NCI-H510A treated with DMSO at 0.1 percent for 48 hours (cell line): ENCODE measurements at regions not wholly inside any gene's neighbourhood (a gene's known extent, or its start where the extent isn't known, plus 50 kb on each side); places are given as distances from the start of the nearest gene placed in this dataset.
"Not testable (repeated sequence)": the region's sequence is repeated elsewhere in the genome, so short reads cannot be mapped to it uniquely, and the experiment has no call there.

ENCODE experiments used
- DNase-seq: peaks from one replicate; lab custom pipeline; 2025; lab: John Stamatoyannopoulos, UW

DNA sequence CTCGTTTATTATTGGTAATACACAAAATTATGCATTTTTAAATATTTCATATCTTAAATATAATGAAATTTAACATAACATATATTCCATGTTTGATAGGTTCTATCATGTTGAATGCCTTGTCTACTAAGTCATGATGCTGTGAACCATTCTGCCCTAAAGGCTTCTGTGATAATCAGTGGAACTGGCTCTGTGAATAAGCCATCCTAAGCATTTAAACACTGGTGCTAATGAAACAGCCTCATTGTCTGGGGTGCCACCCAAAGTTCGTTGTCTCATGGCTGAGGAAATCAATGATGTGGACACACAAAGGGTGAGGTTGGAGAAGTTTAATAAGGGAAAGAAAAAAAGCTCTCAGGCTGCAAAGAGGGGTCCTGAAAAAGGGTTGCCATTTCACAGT, 264.7 kb upstream of the ZRANB2 start:
- DNase-seq = no peak

- no peak for DNase-seq
Measured at GRCh38 chr1:71343686-71344416, 263.0 kb upstream of the ZRANB2 start.

GRCh38 chr1:71339238-71339637, 258.4 kb upstream of the ZRANB2 start:
- DNase-seq = no peak

GRCh38 chr1:71330991-71331390, 250.2 kb upstream of the ZRANB2 start:
- DNase-seq = no peak

DNA sequence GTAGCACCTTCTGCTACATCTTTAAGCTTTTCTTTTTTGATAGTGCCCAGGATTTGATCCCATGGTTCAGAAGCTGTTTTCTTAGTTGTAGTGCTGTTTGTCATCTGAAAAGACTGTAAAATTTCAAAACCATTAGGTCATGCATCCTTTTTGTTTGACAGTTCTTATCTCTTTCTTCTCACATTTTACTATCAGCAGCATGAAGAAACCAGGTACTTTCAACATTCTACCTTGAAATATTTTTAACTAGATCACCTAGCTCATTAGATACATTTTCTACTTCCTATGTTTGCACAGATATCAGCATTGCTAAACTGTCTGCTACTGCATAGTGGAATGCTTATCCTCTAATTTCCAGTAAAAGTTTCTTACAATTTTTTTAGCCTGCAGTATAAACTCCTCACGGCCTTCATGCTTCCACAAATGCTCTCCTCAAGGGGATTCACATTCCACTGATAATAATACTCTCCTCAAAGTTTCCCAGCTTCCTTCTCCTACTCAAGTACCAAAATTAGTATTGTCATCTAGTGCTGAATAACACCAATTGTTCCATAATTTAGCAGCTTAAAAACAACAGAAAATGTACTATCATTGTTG, 243.9 kb upstream of the ZRANB2 start:
- DNase-seq = no peak

DNA sequence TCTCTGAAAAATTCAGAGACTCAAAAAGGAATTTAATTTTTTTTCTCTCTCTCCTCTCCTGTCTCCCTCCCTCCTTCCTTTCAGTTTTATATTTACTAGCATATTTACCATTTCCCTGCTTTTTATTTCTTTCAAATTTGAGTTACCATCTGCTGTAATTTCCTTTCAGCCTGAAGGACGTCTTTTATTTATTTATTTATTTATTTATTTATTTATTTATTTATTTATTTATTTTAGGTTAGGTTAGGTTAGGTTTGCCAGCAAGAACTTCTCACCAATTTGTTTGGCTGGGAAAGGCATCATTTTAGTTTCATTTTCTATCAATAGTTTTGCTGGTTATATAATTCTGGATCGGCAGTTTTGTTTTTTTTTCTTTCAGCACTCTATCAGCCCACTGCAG, 231.7 kb upstream of the ZRANB2 start:
- DNase-seq = no peak

DNA sequence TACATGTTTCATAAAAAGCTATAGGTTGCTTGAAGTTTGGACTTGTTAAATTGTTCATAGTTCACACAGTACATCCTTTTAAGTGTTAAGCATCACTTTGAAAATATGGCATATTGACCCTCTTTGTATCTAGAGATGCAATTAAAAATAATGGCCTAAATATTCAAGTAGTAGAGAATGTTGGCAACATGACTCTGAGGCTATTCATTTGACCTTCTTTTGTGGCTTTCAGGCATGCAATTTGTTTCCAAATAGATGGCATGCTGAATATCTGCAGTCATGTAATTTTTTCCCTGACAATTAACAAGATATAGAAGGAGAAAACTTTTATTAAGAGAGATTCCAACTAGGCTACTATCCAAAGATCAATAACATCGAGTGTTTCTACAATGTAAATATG, 230.5 kb upstream of the ZRANB2 start:
- no peak for DNase-seq

DNA sequence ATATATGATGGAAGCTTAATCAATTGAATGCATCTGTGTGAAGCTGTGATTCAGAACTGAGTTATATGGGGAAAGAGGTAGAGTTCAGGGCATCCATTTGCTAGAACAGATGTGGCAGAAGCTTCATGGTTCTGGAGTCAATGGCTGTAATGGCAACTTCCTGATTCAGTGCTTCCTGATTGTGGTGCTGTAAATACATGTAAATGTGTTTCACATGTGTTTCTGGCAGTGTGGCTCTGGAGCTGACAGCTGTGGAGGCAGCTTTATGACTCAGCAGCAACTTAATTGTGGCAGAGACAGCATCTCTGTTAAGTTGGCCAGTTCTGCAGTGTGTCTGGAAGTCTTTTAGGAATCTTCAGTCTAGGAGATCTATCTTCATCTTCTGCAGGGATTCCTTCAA, 226.6 kb upstream of the ZRANB2 start:
- no peak for DNase-seq

GRCh38 chr1:71304125-71304524, 223.3 kb upstream of the ZRANB2 start:
- peak; percentile 3 for DNase-seq

DNA sequence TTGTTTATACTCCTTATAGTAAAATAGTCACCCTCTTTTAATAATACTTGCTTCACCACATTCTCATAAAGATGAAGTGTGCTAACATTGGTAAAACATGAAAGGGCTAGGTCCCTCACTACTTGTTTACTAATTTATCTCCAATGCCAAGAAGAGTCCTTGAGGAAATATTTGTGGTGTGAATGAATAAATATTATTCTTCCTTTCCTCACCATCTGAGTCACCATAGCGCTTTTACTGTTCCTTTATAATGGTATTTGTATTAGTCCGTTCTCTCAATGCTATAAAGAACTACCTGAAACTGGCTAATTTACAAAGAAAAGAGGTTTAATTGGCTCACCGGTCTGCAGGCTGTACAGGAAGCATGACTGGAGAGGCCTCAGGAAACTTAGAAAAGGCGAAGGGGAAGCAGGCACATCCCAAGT, 222.8 kb upstream of the ZRANB2 start:
- peak; percentile 8 for DNase-seq

DNA sequence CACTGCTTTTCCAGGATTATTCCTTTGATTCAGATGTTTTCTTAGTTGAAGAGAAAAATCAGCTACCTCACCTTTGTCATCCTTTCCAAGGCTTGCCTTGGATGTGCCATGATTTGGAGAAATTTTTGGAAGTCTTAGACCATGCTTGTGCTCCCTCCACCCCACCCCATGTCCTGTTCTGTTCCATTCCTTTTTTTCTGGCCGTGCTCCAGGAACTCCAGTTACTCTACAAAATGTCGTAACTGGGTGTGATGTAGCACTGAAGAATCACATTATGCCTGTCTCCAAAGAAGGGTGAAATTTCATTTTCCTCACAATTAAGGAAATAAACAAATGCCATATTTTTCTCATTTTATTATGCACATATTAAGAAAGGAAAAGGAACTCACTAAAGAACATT, 217.8 kb upstream of the ZRANB2 start:
- DNase-seq = no peak

- no peak for DNase-seq
Measured at GRCh38 chr1:71296551-71297134, 215.8 kb upstream of the ZRANB2 start.

GRCh38 chr1:71295350-71295749, 214.5 kb upstream of the ZRANB2 start:
- DNase-seq = no peak

DNA sequence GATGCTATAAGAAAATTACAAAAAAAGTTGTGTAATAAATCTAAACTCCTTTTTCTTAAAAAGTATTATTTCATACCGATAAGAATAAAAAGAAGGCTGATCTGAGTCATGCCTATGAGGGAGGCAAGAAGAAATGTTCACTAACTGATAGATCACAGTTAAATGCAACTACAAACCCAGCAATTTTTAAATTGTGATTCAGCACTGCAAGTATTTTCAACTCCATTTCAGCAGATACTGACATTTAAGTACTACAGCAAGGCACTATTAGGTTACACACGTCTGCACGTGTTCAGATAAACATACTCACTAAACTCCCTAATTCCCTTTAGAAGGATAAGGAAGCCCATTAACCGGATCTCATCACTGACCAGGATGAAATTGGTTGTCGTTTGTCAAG, 213.3 kb upstream of the ZRANB2 start:
- DNase-seq = no peak

- no peak for DNase-seq
Measured at GRCh38 chr1:71292203-71292602, 211.4 kb upstream of the ZRANB2 start.

GRCh38 chr1:71290506-71291237, 209.8 kb upstream of the ZRANB2 start:
- not testable (repeated sequence) for DNase-seq

DNA sequence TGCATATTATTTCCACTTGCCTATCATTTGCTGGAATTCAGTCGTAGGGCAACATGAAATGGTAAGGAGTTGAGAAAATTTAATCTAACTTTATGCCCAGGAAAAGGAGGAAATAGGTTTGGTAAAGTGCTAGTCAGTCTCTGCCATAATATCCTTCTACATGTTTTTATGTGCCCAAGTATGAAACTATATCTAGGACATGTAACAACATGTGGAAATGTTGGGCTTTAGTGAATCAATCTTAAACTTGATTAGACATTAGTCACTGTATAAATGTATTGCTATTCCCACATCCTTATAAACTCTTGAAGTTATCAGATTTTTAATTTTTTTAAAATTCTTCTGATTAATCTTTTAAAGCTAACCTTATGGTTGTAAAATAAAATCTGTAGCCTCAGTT, 204.7 kb upstream of the ZRANB2 start:
- no peak for DNase-seq

- DNase-seq = no peak
Measured at GRCh38 chr1:71276466-71276865, 195.6 kb upstream of the ZRANB2 start.

GRCh38 chr1:71273334-71273733, 192.5 kb upstream of the ZRANB2 start:
- DNase-seq = no peak

GRCh38 chr1:71270394-71270915, 189.6 kb upstream of the ZRANB2 start:
- DNase-seq = peak; percentile 24

DNA sequence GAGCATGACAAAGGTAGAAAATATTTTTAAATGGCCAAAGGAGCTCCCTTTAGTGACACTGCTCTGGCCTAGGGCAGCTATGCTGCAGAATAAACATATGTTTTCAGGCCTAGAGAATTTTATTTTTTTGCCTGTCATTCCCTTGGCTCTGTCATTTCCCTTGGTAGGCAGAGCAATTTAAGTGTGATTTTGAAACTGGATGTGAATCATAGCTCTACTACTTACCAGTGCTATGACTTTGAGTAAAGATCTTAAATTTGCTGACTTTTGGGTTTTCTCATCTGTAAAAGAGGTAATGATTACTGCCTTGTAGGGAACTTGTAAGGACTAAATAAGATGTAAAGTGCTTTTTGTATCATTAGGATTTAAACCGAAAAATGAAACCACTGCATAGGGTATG, 189.0 kb upstream of the ZRANB2 start:
- no peak for DNase-seq

DNA sequence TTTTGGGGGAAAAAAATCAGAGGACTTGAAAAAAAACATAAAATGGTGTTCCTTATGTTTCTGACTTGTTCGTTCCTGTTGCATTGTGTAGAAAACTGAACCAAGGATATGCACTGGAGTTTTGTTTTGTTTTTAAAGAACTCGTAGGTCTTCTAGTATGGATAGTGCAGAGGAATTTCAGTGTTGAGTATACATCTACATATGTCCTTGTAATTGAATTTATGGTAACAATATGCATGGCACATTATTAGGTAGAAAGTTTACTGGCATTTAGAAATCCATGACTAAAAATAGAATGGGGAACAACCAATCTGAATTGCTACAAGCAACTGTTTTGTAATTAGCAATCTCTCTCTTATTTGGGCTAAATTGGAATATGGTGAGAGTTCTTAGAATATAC, 188.3 kb upstream of the ZRANB2 start:
- DNase-seq = no peak

DNA sequence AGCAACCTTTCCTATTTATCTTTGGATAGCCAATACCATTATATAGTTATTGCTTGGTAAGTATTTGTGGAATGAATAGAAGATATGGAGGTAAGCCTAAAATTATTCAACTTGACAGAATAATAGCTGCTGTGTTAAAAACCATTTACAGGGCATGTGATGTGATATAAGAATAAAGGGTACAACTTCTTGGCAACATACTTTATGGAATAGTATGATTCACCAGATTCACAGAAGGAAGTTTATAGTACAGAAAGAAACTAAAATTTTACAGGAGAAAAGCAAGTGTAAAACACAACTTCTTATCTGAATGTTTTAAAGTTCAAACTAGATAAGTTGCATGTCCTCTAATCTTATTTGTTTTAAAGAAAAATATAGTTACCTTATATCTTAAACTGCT, 186.4 kb upstream of the ZRANB2 start:
- DNase-seq = no peak
